Activated CD4-positive, alpha-beta T cell treated with anti-CD3 and anti-CD28 coated beads for 36 hours (primary cell): ENCODE measurements at regions not wholly inside any gene's neighbourhood (a gene's known extent, or its start where the extent isn't known, plus 50 kb on each side); places are given as distances from the start of the nearest gene placed in this dataset.

ENCODE experiments used
- ATAC-seq: fragments of 200-7000 bp; cut with Tn5 transposase; one replicate; pipeline ENCODE4 v1.10.0; 2021; ENCODE audit warnings: mild to moderate bottlenecking, moderate library complexity
- CTCF ChIA-PET: fragments of 350-600 bp; sonication (Branson Sonifier 250); formaldehyde crosslinking; loops from one replicate; lab custom pipeline; 2021; ENCODE audit warnings: antibody characterized with exemption; lab: Charles Lee
- POLR2A ChIA-PET: fragments of 350-600 bp; sonication (Branson Sonifier 250); formaldehyde crosslinking; loops from one replicate; lab custom pipeline; 2021; ENCODE audit warnings: antibody characterized with exemption, inconsistent platforms; lab: Charles Lee
- DNase-seq: peaks from one replicate; pipeline ENCODE4 v3.0.0-alpha.2; 2020
- H3K27ac Mint-ChIP-seq: one replicate; pipeline ENCODE4 v1.8.0; 2021; ENCODE audit warnings: mixed read lengths
- H3K27me3 Mint-ChIP-seq: one replicate; pipeline ENCODE4 v1.8.0; 2021; ENCODE audit warnings: mixed read lengths
- H3K36me3 Mint-ChIP-seq: one replicate; pipeline ENCODE4 v1.8.0; 2021; ENCODE audit warnings: low read depth, mixed read lengths
- H3K4me1 Mint-ChIP-seq: one replicate; pipeline ENCODE4 v1.8.0; 2021; ENCODE audit warnings: mixed read lengths
- H3K4me3 Mint-ChIP-seq: one replicate; pipeline ENCODE4 v1.8.0; 2021; ENCODE audit warnings: mild to moderate bottlenecking, moderate library complexity, mixed read lengths
- H3K9me3 Mint-ChIP-seq: one replicate; pipeline ENCODE4 v1.8.0; 2021; ENCODE audit warnings: low read depth, mixed read lengths
- intact Hi-C, 2 experiments: fragments of 100-400 bp; cut with DNase I in 1 of 2; cut with micrococcal nuclease in 1 of 2; formaldehyde crosslinking; loops; one replicate each; pipeline versions ENCODE4 v1.14.2 to v1.15.1; 2022 to 2024; cut with DNase I, micrococcal nuclease

- ATAC-seq (no peak), DNase-seq (no peak)
- no peak overlapping the region for H3K4me3 Mint-ChIP-seq
- no peaks in the 10 kb centered on the region for H3K27me3 Mint-ChIP-seq
- H3K4me1 Mint-ChIP-seq, result no peaks in the 10 kb centered on the region
- CTCF ChIA-PET, result no interaction called here
- no peaks in the 10 kb centered on the region for H3K36me3 Mint-ChIP-seq
- POLR2A ChIA-PET, result no interaction called here
- H3K27ac Mint-ChIP-seq, result no peak overlapping the region
- H3K9me3 Mint-ChIP-seq, result no peaks in the 10 kb centered on the region
- intact Hi-C loops, result loop anchor here in 1 of 2 experiments (10.0 kb wide), 1 partner anchor 155 kb away; no protein-coding TSS in a partner anchor
These were observed 624.6 kb downstream of the AACS start for GRCh38 chr12:125689576-125690410.

GRCh38 chr12:125690841-125691240 lies 625.6 kb downstream of the AACS start:
- intact Hi-C loops, result no loop called here
- no peak for DNase-seq

GRCh38 chr12:125696054-125696453 lies 630.8 kb downstream of the AACS start:
- H3K27me3 Mint-ChIP-seq, result peaks cover 2% of the 10 kb centered on the region
- H3K36me3 Mint-ChIP-seq, result no peaks in the 10 kb centered on the region
- no peaks in the 10 kb centered on the region for H3K4me1 Mint-ChIP-seq
- POLR2A ChIA-PET, result no interaction called here
- H3K27ac Mint-ChIP-seq, result no peak overlapping the region
- no peak overlapping the region for H3K4me3 Mint-ChIP-seq
- CTCF ChIA-PET, result no interaction called here
- H3K9me3 Mint-ChIP-seq, result no peaks in the 10 kb centered on the region
- ATAC-seq (no peak), DNase-seq (no peak)
- intact Hi-C loops, result no loop called here

More at GRCh38 chr12:125690841-125691240, 625.6 kb downstream of the AACS start:
- no peaks in the 10 kb centered on the region for H3K36me3 Mint-ChIP-seq
- H3K27ac Mint-ChIP-seq, result no peak overlapping the region
- no peak for ATAC-seq
- H3K4me3 Mint-ChIP-seq, result no peak overlapping the region
- CTCF ChIA-PET, result no interaction called here
- H3K27me3 Mint-ChIP-seq, result peaks cover 2% of the 10 kb centered on the region
- H3K9me3 Mint-ChIP-seq, result no peaks in the 10 kb centered on the region
- H3K4me1 Mint-ChIP-seq, result no peaks in the 10 kb centered on the region
- POLR2A ChIA-PET, result no interaction called here

GRCh38 chr12:125704803-125705202 lies 639.6 kb downstream of the AACS start:
- Mint-ChIP-seq H3K36me3 (no peaks in the 10 kb centered on the region), H3K4me3 (no peak overlapping the region), H3K4me1 (no peaks in the 10 kb centered on the region), H3K9me3 (peaks cover 8% of the 10 kb centered on the region), H3K27ac (no peak overlapping the region), H3K27me3 (no peaks in the 10 kb centered on the region)
- DNase-seq, result no peak
- ATAC-seq, result no peak
- ChIA-PET POLR2A (no interaction called here), CTCF (no interaction called here)
- intact Hi-C loops, result no loop called here

GRCh38 chr12:125720961-125721360 lies 655.7 kb downstream of the AACS start:
- no peaks in the 10 kb centered on the region for H3K4me1 Mint-ChIP-seq
- POLR2A ChIA-PET, result no interaction called here
- CTCF ChIA-PET, result no interaction called here
- peaks cover 3% of the 10 kb centered on the region for H3K36me3 Mint-ChIP-seq
- H3K4me3 Mint-ChIP-seq, result no peak overlapping the region
- ATAC-seq (no peak), DNase-seq (no peak)
- no peaks in the 10 kb centered on the region for H3K27me3 Mint-ChIP-seq
- H3K9me3 Mint-ChIP-seq, result peaks cover 10% of the 10 kb centered on the region
- intact Hi-C loops, result no loop called here
- H3K27ac Mint-ChIP-seq, result no peak overlapping the region

- H3K9me3 Mint-ChIP-seq, result peaks cover 18% of the 10 kb centered on the region
- H3K4me1 Mint-ChIP-seq, result no peaks in the 10 kb centered on the region
- ATAC-seq (no peak), DNase-seq (no peak)
- H3K36me3 Mint-ChIP-seq, result no peaks in the 10 kb centered on the region
- no peak overlapping the region for H3K4me3 Mint-ChIP-seq
- CTCF ChIA-PET, result no interaction called here
- H3K27me3 Mint-ChIP-seq, result no peaks in the 10 kb centered on the region
- intact Hi-C loops, result no loop called here
- POLR2A ChIA-PET, result no interaction called here
- no peak overlapping the region for H3K27ac Mint-ChIP-seq
These were observed 668.9 kb downstream of the AACS start for GRCh38 chr12:125734137-125734536.

- no peak overlapping the region for H3K4me3 Mint-ChIP-seq
- no peak overlapping the region for H3K27ac Mint-ChIP-seq
- DNase-seq (no peak), ATAC-seq (no peak)
- H3K27me3 Mint-ChIP-seq, result no peaks in the 10 kb centered on the region
- peaks cover 24% of the 10 kb centered on the region for H3K9me3 Mint-ChIP-seq
- no peaks in the 10 kb centered on the region for H3K4me1 Mint-ChIP-seq
- H3K36me3 Mint-ChIP-seq, result no peaks in the 10 kb centered on the region
- intact Hi-C loops, result no loop called here
- ChIA-PET CTCF (no interaction called here), POLR2A (no interaction called here)
These were observed 673.0 kb downstream of the AACS start for GRCh38 chr12:125738211-125738610.

- H3K4me3 Mint-ChIP-seq, result no peak overlapping the region
- intact Hi-C loops, result no loop called here
- H3K27me3 Mint-ChIP-seq, result no peaks in the 10 kb centered on the region
- H3K36me3 Mint-ChIP-seq, result no peaks in the 10 kb centered on the region
- no peak for DNase-seq
- CTCF ChIA-PET, result no interaction called here
- POLR2A ChIA-PET, result no interaction called here
- no peak overlapping the region for H3K27ac Mint-ChIP-seq
- H3K4me1 Mint-ChIP-seq, result no peaks in the 10 kb centered on the region
- ATAC-seq, result no peak
- H3K9me3 Mint-ChIP-seq, result peaks cover 9% of the 10 kb centered on the region
These were observed 677.2 kb downstream of the AACS start for GRCh38 chr12:125742413-125742812.

- CTCF ChIA-PET, result no interaction called here
- POLR2A ChIA-PET, result no interaction called here
These were observed 679.0 kb downstream of the AACS start for GRCh38 chr12:125744201-125744600.

GRCh38 chr12:125755512-125755911 lies 690.3 kb downstream of the AACS start:
- DNase-seq (no peak), ATAC-seq (no peak)
- Mint-ChIP-seq H3K27me3 (no peaks in the 10 kb centered on the region), H3K36me3 (no peaks in the 10 kb centered on the region), H3K4me3 (no peak overlapping the region), H3K9me3 (peaks cover 4% of the 10 kb centered on the region), H3K27ac (no peak overlapping the region), H3K4me1 (no peaks in the 10 kb centered on the region)
- POLR2A ChIA-PET, result no interaction called here
- intact Hi-C loops, result no loop called here
- CTCF ChIA-PET, result no interaction called here

More at GRCh38 chr12:125744201-125744600, 679.0 kb downstream of the AACS start:
- intact Hi-C loops, result no loop called here
- DNase-seq (no peak), ATAC-seq (no peak)
- Mint-ChIP-seq H3K27ac (no peak overlapping the region), H3K4me1 (no peaks in the 10 kb centered on the region), H3K9me3 (peaks cover 9% of the 10 kb centered on the region), H3K36me3 (no peaks in the 10 kb centered on the region), H3K4me3 (no peak overlapping the region), H3K27me3 (no peaks in the 10 kb centered on the region)

GRCh38 chr12:125766091-125766490 lies 700.9 kb downstream of the AACS start:
- Mint-ChIP-seq H3K4me1 (no peaks in the 10 kb centered on the region), H3K4me3 (no peak overlapping the region), H3K9me3 (no peaks in the 10 kb centered on the region), H3K27ac (no peak overlapping the region), H3K27me3 (no peaks in the 10 kb centered on the region), H3K36me3 (no peaks in the 10 kb centered on the region)
- CTCF ChIA-PET, result no interaction called here
- POLR2A ChIA-PET, result no interaction called here
- ATAC-seq (no peak), DNase-seq (no peak)
- intact Hi-C loops, result no loop called here

- Mint-ChIP-seq H3K9me3 (no peaks in the 10 kb centered on the region), H3K27ac (no peak overlapping the region), H3K4me3 (no peak overlapping the region), H3K36me3 (no peaks in the 10 kb centered on the region), H3K4me1 (no peaks in the 10 kb centered on the region), H3K27me3 (peaks cover 6% of the 10 kb centered on the region)
- intact Hi-C loops, result loop anchor here (2.0 to 10.0 kb wide), 3 partner anchors 240 to 588 kb away; partner anchors contain the start of gene TMEM132B (in 1 of the 2)
- DNase-seq, result no peak
- CTCF ChIA-PET, result interaction anchor here (0.7 to 1.3 kb wide), 2 partner anchors 9 to 11 kb away, joined by 4 to 5 read pairs; no protein-coding TSS in a partner anchor
- POLR2A ChIA-PET, result no interaction called here
- ATAC-seq, result no peak
These were observed 707.2 kb downstream of the AACS start for GRCh38 chr12:125772403-125772802.
